Thyroid gland (tissue), 4 donors: ENCODE measurements at regions not wholly inside any gene's neighbourhood (a gene's known extent, or its start where the extent isn't known, plus 50 kb on each side); places are given as distances from the start of the nearest gene placed in this dataset.

Source experiments
- POLR2A ChIP-seq, 2 donors: fragments of 450-650 bp; IDR thresholded peaks; one replicate each; pipeline ENCODE4 v1.6.1; 2017; ENCODE audit warnings: antibody characterized with exemption in 2 of 2, mild to moderate bottlenecking in 2 of 2, moderate library complexity in 1 of 2
- TF ChIP-seq, protein P1 (sequence below), 6 experiments: fragments of 200-600 bp in 3 of 6; fragments of 450-650 bp in 3 of 6; sonication (generic) in 3 of 6; IDR thresholded peaks; one replicate each; pipeline ENCODE4 v1.5.1; 2016 to 2019; ENCODE audit warnings: antibody characterized with exemption in 6 of 6, mild to moderate bottlenecking in 2 of 6, inconsistent platforms in 1 of 6, moderate library complexity in 1 of 6

- TF ChIP-seq, protein P1, sequence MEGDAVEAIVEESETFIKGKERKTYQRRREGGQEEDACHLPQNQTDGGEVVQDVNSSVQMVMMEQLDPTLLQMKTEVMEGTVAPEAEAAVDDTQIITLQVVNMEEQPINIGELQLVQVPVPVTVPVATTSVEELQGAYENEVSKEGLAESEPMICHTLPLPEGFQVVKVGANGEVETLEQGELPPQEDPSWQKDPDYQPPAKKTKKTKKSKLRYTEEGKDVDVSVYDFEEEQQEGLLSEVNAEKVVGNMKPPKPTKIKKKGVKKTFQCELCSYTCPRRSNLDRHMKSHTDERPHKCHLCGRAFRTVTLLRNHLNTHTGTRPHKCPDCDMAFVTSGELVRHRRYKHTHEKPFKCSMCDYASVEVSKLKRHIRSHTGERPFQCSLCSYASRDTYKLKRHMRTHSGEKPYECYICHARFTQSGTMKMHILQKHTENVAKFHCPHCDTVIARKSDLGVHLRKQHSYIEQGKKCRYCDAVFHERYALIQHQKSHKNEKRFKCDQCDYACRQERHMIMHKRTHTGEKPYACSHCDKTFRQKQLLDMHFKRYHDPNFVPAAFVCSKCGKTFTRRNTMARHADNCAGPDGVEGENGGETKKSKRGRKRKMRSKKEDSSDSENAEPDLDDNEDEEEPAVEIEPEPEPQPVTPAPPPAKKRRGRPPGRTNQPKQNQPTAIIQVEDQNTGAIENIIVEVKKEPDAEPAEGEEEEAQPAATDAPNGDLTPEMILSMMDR (IDR thresholded peaks at IDR 0.05) = no peak
- no peak for TF ChIP-seq POLR2A (IDR thresholded peaks at IDR 0.05)
Observed at GRCh38 chr22:48336339-48337060, 1491.2 kb downstream of the BRD1 start.
